ENCODE measurements at regions not wholly inside any gene's neighbourhood (a gene's known extent, or its start where the extent isn't known, plus 50 kb on each side); places are given as distances from the start of the nearest gene placed in this dataset.
"Not testable (repeated sequence)": the region's sequence is repeated elsewhere in the genome, so short reads cannot be mapped to it uniquely, and the experiment has no call there.

DNA sequence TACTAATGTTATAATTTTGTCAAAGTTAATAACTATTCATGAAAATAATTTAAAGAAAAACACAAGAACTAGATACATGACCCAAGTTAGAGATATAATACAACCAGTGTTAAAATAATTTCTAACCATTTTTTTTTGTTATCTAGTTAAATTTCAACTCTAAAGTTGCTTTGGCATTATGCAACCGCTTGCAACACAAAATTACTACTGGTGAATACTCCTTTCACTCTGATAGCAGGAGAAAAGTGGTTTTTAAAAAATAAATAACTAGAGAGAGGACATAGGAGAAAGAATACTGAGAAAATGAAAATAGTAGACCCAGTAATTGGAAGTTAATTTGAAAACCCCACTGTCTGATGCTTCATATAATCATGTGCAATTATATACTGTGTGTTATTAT is 622.4 kb upstream of the GRIN3A start:
- Histone ChIP-seq H3K36me3 (ENCODE audit: low read length) (no peaks in the 10 kb centered on the region), H3K4me2 (ENCODE audit: low read depth, low read length, poor library complexity, severe bottlenecking) (no peak overlapping the region), H3F3A (ENCODE audit: insufficient read depth) (no peaks in the 10 kb centered on the region), H3K27me3 (ENCODE audit: low read length) (no peaks in the 10 kb centered on the region), H3K79me2 (ENCODE audit: insufficient read depth, low read length) (no peaks in the 10 kb centered on the region), H2AFZ (ENCODE audit: low read depth, low read length, severe bottlenecking) (no peak overlapping the region), H3K9ac (ENCODE audit: low read length) (no peak overlapping the region), H4K20me1 (ENCODE audit: low read depth, low read length) (no peaks in the 10 kb centered on the region), H3K27ac (ENCODE audit: low read depth, low read length) (no peak overlapping the region), H3K4me3 (ENCODE audit: insufficient read depth, low read length, poor library complexity, severe bottlenecking) (no peak overlapping the region), H3K9me3 (ENCODE audit: insufficient read depth, low read length) (no peaks in the 10 kb centered on the region), H3K9me2 (replicated peaks; ENCODE audit: insufficient read depth, low read length) (no peaks in the 10 kb centered on the region)
- TF ChIP-seq, protein P1, sequence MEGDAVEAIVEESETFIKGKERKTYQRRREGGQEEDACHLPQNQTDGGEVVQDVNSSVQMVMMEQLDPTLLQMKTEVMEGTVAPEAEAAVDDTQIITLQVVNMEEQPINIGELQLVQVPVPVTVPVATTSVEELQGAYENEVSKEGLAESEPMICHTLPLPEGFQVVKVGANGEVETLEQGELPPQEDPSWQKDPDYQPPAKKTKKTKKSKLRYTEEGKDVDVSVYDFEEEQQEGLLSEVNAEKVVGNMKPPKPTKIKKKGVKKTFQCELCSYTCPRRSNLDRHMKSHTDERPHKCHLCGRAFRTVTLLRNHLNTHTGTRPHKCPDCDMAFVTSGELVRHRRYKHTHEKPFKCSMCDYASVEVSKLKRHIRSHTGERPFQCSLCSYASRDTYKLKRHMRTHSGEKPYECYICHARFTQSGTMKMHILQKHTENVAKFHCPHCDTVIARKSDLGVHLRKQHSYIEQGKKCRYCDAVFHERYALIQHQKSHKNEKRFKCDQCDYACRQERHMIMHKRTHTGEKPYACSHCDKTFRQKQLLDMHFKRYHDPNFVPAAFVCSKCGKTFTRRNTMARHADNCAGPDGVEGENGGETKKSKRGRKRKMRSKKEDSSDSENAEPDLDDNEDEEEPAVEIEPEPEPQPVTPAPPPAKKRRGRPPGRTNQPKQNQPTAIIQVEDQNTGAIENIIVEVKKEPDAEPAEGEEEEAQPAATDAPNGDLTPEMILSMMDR (IDR thresholded peaks at IDR 0.05; ENCODE audit: insufficient read depth, low read length, poor library complexity, severe bottlenecking) = no peak
- no peak for TF ChIP-seq EZH2phosphoT487 (conservative IDR thresholded peaks at IDR 0.05; ENCODE audit: low read length)

DNA sequence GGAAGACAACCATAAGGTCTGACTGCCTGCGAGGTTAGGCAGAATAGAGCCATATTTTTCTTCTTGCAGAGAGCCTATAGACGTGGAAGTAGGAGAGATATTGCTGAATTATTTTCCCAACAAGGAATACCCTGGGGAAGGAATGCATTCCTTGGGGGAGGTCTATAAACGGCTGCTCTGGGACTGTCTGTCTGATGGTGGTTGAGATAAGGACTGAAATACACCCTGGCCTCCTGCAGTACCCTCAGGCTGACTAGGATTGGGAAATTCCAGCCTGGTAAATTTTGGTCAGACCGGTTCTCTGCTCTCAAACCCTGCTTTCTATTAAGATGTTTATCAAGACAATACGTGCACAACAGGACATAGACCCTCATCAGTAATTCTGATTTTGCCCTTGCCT is 617.5 kb upstream of the GRIN3A start:
- no peak overlapping the region for H3K4me3 ChIP-seq (ENCODE audit: insufficient read depth, low read length, poor library complexity, severe bottlenecking)
- no peaks in the 10 kb centered on the region for H3K36me3 ChIP-seq (ENCODE audit: low read length)
- H3K27ac ChIP-seq (ENCODE audit: low read depth, low read length) = no peak overlapping the region
- H2AFZ ChIP-seq (ENCODE audit: low read depth, low read length, severe bottlenecking) = no peak overlapping the region
- no peaks in the 10 kb centered on the region for H3K9me3 ChIP-seq (ENCODE audit: insufficient read depth, low read length)
- H3F3A ChIP-seq (ENCODE audit: insufficient read depth) = no peaks in the 10 kb centered on the region
- no peak overlapping the region for H3K4me2 ChIP-seq (ENCODE audit: low read depth, low read length, poor library complexity, severe bottlenecking)
- H3K9me2 ChIP-seq (replicated peaks; ENCODE audit: insufficient read depth, low read length) = no peaks in the 10 kb centered on the region
- H3K9ac ChIP-seq (ENCODE audit: low read length) = no peak overlapping the region
- H3K27me3 ChIP-seq (ENCODE audit: low read length) = no peaks in the 10 kb centered on the region
- H4K20me1 ChIP-seq (ENCODE audit: low read depth, low read length) = no peaks in the 10 kb centered on the region
- TF ChIP-seq, protein P1 (IDR thresholded peaks at IDR 0.05; ENCODE audit: insufficient read depth, low read length, poor library complexity, severe bottlenecking) = no peak
- TF ChIP-seq EZH2phosphoT487 (conservative IDR thresholded peaks at IDR 0.05; ENCODE audit: low read length) = no peak
- H3K79me2 ChIP-seq (ENCODE audit: insufficient read depth, low read length) = no peaks in the 10 kb centered on the region

DNA sequence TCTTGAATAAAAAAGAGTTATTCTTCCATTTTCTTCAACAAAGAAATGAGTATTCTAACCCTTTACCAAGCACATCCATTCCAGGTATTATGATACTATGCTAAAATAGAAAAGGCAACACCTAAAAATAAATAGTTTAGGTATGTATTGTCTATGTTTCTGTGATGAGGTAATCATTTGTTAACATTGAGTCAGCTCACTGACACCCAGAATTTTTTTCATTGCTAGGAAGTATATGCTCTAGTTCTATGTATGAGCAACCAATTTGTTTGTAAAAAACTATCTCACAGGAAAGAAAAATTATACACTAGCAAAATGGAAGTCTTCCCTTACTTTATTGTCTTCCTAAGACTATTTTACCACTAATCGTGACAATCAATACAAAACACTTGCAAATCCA is 615.6 kb upstream of the GRIN3A start:
- H3K4me2 ChIP-seq (ENCODE audit: low read depth, low read length, poor library complexity, severe bottlenecking) = no peak overlapping the region
- no peak overlapping the region for H3K4me3 ChIP-seq (ENCODE audit: insufficient read depth, low read length, poor library complexity, severe bottlenecking)
- H3K9me3 ChIP-seq (ENCODE audit: insufficient read depth, low read length) = no peaks in the 10 kb centered on the region
- H3K27me3 ChIP-seq (ENCODE audit: low read length) = no peaks in the 10 kb centered on the region
- TF ChIP-seq, protein P1 (IDR thresholded peaks at IDR 0.05; ENCODE audit: insufficient read depth, low read length, poor library complexity, severe bottlenecking) = no peak
- TF ChIP-seq EZH2phosphoT487 (conservative IDR thresholded peaks at IDR 0.05; ENCODE audit: low read length) = no peak
- no peaks in the 10 kb centered on the region for H3F3A ChIP-seq (ENCODE audit: insufficient read depth)
- no peak overlapping the region for H3K9ac ChIP-seq (ENCODE audit: low read length)
- H4K20me1 ChIP-seq (ENCODE audit: low read depth, low read length) = no peaks in the 10 kb centered on the region
- no peaks in the 10 kb centered on the region for H3K79me2 ChIP-seq (ENCODE audit: insufficient read depth, low read length)
- no peak overlapping the region for H3K27ac ChIP-seq (ENCODE audit: low read depth, low read length)
- H2AFZ ChIP-seq (ENCODE audit: low read depth, low read length, severe bottlenecking) = no peak overlapping the region
- no peaks in the 10 kb centered on the region for H3K9me2 ChIP-seq (replicated peaks; ENCODE audit: insufficient read depth, low read length)
- no peaks in the 10 kb centered on the region for H3K36me3 ChIP-seq (ENCODE audit: low read length)

DNA sequence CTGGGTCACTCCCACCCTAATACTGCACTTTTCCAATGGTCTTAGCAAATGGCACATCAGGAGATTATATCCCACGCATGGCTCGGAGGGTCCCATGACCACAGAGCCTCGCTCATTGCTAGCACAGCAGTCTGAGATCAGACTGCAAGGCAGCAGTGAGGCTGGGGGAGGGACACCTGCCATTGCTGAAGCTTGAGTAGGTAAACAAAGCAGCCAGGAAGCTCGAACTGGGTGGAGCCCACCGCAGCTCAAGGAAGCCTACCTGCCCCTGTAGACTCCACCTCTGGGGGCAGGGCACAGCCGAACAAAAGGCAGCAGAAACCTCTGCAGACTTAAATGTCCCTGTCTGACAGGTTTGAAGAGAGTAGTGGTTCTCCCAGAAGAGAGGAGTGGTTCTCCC is 599.0 kb upstream of the GRIN3A start:
- H3K79me2 ChIP-seq (ENCODE audit: insufficient read depth, low read length); H3K27ac ChIP-seq (ENCODE audit: low read depth, low read length); H3K36me3 ChIP-seq (ENCODE audit: low read length); H3F3A ChIP-seq (ENCODE audit: insufficient read depth); H3K27me3 ChIP-seq (ENCODE audit: low read length); H4K20me1 ChIP-seq (ENCODE audit: low read depth, low read length); H3K9ac ChIP-seq (ENCODE audit: low read length); H3K4me2 ChIP-seq (ENCODE audit: low read depth, low read length, poor library complexity, severe bottlenecking); H3K9me2 ChIP-seq (replicated peaks; ENCODE audit: insufficient read depth, low read length); H3K9me3 ChIP-seq (ENCODE audit: insufficient read depth, low read length); H3K4me3 ChIP-seq (ENCODE audit: insufficient read depth, low read length, poor library complexity, severe bottlenecking); H2AFZ ChIP-seq (ENCODE audit: low read depth, low read length, severe bottlenecking): not testable (repeated sequence)
